ENCODE measurements at regions not wholly inside any gene's neighbourhood (a gene's known extent, or its start where the extent isn't known, plus 50 kb on each side); places are given as distances from the start of the nearest gene placed in this dataset.
"Not testable (repeated sequence)": the region's sequence is repeated elsewhere in the genome, so short reads cannot be mapped to it uniquely, and the experiment has no call there.

- no peak for DNase-seq (ENCODE audit: low spot score)
These were observed 143.4 kb upstream of the ITGB1 start for GRCh38 chr10:33101392-33101787.

- no peak for DNase-seq (ENCODE audit: low spot score)
These were observed 142.9 kb upstream of the ITGB1 start for GRCh38 chr10:33100781-33101391.

DNA sequence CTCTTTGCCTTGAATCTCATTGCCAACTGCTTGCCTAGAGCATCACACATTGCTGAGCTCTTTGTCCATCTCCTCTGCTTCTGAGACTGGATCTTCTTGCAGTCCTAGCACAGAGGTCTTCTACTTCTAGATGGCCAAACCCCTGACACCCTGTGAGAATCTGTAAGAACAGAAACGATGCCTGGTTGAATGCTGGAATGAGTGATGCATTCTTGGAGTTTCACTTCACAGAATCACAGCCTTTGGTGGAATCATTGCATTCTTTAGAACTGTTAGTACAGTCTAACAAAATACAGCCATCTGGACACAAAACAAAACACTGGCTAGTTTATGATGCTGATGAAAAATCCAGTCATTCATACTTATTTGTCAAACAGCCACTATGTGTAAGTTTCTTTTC lies 141.7 kb upstream of the ITGB1 start:
- no peak for DNase-seq (ENCODE audit: low spot score)

DNA sequence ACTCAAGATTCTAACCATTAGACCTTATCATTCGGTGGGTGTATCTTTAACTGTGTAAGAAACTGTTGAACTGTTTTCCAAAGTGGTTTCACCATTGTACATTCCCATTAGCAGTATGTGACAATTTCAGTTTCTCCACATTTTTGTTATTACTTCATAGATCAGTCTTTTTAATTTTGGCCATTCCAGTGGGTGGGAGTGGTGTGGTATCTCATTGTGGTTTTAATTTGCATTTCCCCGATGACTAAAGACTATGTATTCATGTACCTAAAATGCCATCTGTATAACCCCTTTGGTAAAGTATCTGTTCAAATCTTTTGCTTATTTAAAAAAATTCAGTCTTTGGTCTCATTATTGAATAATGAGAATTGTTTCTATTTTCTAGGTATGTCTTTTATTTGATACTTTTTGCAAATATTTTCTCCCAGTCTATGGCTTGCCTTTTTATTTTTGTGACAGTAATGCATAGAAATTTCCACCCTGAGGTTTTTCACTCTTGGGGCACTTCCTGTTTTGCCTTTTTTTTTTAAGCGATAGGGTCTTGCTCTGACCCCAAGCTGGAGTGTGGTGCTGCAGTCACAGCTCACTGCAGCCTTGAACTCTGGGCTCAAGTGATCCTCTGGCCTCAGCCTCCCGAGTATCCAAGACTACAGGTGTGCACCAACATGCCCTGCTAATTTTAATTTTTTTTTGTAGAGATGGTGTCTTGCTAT lies 141.1 kb upstream of the ITGB1 start:
- DNase-seq (ENCODE audit: low spot score) = no peak

DNA sequence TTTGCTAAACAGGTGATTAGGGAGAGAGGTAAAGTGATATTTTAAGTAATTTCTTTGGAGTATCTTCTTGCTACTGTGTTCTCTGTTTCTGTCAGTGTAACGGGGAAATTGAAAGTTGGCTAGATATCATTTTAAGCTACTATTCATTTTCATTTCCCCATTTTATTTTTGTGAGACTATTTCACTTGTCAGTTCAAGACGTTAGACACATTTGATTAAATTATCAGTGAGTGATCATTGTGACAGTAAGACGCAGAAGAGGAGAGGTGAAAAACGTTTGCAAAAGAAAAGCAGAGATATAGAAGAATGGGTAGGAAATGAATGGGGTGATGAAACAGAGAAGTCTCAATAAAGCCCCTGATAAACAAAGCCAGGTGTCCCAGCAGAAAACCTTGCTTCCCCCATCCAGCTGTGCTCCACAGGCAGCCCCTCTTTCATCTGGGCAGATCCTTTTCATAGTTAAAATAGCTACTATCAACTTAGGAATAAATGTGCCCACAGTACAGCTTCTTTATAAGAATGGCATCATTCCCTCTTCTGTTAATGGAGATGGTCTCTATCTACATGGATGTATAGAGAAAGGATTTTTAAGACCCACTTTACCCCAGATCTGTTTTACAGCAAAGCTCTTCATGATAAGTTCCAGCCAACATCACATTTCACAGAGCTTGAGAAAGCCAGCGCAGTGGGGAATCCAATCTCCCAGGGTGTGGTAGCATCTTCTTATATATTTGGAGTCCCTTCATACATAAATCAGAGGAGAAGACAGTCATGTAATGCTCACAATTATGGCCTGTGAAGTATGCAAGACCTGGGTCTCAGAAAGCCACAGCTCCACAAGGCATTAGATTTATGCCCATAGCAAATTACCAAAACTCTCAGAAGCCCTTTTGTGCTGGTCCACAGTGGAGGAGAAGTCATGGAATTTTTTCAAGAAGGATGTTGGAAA lies 138.1 kb upstream of the ITGB1 start:
- no peak for DNase-seq (ENCODE audit: low spot score)

DNA sequence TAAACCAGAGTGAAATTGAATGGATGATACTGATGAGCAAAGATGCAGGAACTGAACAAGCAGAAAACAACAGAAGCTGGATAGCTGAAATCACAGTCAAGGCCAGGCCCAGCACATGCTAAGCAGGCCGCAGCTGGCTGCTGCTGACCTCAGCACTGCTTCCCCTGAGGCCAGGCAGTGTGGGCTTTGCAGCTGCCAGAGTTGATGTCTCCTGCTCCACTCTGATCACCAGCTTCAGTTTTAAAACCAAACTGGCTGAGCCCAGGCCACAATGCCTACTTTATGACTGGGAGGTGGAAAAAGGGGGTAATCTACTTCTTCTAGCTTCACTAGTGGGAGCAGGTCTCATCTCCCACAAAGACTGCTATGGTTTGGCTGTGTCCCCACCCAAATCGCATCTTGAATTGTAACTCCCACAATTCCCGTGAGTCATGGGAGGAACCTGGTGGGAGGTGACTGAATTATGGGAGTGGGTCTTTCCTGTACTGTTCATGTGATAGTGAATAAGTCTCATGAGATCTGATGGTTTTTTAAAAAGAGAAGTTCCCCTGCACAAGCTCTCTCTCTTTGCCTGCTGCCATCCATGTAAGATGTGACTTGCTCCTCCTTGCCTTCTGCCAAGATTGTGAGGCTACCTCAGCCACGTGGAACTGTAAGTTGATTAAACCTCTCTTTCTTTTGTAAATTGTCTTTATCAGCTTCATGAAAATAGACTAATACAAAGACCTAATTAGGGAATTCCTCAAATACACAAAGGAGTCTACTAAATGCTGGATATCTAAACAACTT lies 136.4 kb upstream of the ITGB1 start:
- no peak for DNase-seq (ENCODE audit: low spot score)

- no peak for DNase-seq (ENCODE audit: low spot score)
These were observed 135.3 kb upstream of the ITGB1 start for GRCh38 chr10:33093362-33093761.

GRCh38 chr10:33092596-33092995 lies 134.6 kb upstream of the ITGB1 start:
- no peak for DNase-seq (ENCODE audit: low spot score)

DNA sequence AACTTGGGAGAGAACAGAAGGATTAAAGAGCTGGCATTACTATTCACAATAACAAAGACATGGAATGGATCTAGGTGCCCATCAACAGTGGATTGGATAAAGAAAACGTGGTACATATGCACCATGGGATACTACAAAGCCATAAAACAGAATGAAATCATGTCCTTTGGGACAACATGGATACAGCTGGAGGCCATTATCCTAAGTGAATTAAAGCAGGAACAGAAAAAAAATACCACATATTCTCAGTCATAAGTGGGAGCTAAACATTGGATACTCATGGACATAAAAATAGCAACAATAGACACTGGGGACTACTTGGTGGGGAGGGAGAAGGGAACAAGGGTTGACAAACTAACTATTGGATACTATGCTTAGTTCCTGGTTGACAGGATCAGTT lies 133.2 kb upstream of the ITGB1 start:
- no peak for DNase-seq (ENCODE audit: low spot score)

DNA sequence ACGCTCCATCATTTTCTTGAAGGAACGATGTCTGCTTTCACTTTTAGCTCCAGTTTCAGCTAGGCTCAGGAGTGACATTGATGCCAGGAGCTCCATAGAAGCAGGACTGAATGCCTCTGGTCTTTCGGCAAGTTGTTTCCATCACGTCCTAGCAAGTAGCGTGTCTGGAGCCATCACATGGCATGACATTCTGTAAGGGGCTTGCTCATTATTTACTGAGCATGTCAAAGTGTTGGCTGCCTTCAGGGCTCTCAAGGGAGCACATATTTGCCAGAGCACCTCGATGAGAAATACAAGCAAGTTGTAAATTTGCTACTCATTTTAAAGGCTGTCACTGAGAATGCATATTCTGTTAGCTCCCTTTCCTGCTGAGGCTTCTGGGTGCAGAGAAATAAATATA lies 131.0 kb upstream of the ITGB1 start:
- no peak for DNase-seq (ENCODE audit: low spot score)

DNA sequence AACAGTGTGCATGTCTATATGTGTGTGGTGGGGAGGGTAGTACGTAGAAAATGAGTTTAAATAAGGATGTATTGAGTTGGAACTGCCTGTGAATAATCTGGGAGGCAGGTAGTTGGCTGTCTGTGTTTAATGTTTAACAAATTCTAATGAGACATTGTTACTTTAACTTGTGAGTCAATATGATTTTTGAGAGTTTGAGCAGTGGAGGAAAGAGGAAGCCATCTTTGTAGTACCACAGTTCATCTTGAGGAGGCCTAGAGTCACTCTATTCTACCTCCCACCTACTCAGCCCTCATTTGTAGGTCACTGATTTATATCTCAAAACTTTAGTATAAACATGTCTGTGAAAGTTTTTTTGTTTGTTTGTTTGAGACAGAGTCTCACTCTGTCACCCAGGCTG lies 129.9 kb upstream of the ITGB1 start:
- no peak for DNase-seq (ENCODE audit: low spot score)

GRCh38 chr10:33087152-33087551 lies 129.1 kb upstream of the ITGB1 start:
- DNase-seq (ENCODE audit: low spot score) = no peak

DNA sequence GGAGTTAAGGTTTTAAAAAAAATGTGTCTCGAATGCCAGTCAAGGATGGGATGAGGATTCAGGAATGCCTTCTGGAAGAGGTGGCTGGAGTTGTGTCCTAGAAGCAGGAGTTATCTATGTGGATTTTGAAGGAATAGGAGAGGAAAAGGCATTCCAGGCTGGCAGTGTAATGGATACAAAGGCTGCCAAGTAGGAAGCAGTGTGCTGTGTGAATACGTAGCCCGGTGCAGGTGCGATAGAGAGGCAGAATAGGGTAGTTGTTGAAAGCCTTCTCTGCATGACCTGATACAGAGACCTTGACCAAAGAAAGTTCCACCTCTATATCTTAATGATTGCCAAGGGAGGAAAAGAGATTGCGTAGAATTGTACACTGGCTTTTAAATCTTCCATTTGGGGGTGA lies 128.1 kb upstream of the ITGB1 start:
- DNase-seq (ENCODE audit: low spot score) = no peak

- DNase-seq (ENCODE audit: low spot score) = no peak
These were observed 127.3 kb upstream of the ITGB1 start for GRCh38 chr10:33085313-33085833.

- no peak for DNase-seq (ENCODE audit: low spot score)
These were observed 126.4 kb upstream of the ITGB1 start for GRCh38 chr10:33084453-33084852.

GRCh38 chr10:33082373-33082895 lies 124.4 kb upstream of the ITGB1 start:
- DNase-seq (ENCODE audit: low spot score) = no peak

DNA sequence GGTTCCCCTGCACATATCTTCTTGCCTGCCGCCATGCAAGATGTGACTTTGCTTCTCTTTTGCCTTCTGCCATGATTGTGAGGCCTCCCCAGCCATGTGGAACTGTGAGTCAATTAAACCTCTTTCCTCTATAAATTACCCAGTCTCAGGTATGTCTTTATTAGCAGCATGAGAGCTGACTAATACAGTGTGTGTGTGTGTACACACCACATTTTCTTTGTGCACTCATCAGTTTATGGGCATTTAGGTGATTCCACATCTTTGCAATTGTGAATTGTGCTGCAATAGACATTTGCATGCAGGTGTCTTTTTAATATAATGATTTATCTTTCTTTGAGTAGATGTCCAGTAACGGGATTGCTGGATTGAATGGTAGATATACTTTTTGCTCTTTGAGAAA lies 122.4 kb upstream of the ITGB1 start:
- DNase-seq (ENCODE audit: low spot score) = not testable (repeated sequence)

DNA sequence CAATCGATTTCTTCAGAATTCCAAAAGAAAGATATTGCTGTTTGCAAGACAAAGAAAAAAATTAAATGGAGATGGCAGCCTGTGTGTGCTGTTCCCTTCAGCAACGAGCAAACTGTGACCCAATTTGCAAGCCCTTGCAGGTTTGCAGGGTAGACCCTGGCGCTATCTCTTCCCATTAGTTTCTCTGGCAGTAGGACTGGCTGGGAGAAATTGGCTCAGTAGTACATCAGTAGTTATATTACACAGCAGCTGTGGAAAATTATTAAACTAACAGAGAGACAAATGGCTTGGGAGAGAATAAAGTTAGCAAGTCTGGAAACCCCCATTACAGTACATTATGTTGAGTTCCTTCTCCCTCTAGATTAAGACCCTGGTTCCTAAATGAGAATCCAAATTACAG lies 116.4 kb upstream of the ITGB1 start:
- DNase-seq (ENCODE audit: low spot score) = no peak

GRCh38 chr10:33073641-33074415 lies 115.8 kb upstream of the ITGB1 start:
- DNase-seq (ENCODE audit: low spot score) = no peak

- no peak for DNase-seq (ENCODE audit: low spot score)
These were observed 113.8 kb upstream of the ITGB1 start for GRCh38 chr10:33071857-33072256.

DNA sequence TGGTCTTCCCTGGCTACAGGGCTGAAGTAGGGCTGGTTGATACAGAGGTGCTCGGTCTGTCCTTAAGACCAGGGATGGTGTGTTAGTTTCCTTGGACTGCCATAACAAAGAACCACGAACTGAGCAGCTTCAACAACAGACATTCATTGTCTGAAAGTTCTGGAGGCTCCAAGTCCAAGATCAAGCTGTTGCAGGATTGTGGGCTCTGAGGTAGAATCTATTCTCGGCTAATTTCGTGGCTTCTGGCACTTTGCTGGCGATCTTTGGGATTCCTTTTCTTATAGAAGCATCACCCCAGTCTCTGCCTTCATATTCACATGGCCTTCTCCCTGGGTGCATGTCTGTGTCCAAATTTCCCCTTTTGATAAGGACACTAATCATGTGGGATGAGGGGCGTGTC lies 112.1 kb upstream of the ITGB1 start:
- DNase-seq (ENCODE audit: low spot score) = no peak

All from D341Med (cell line).